ENCODE measurements at regions not wholly inside any gene's neighbourhood (a gene's known extent, or its start where the extent isn't known, plus 50 kb on each side); places are given as distances from the start of the nearest gene placed in this dataset.
"Not testable (repeated sequence)": the region's sequence is repeated elsewhere in the genome, so short reads cannot be mapped to it uniquely, and the experiment has no call there.

DNA sequence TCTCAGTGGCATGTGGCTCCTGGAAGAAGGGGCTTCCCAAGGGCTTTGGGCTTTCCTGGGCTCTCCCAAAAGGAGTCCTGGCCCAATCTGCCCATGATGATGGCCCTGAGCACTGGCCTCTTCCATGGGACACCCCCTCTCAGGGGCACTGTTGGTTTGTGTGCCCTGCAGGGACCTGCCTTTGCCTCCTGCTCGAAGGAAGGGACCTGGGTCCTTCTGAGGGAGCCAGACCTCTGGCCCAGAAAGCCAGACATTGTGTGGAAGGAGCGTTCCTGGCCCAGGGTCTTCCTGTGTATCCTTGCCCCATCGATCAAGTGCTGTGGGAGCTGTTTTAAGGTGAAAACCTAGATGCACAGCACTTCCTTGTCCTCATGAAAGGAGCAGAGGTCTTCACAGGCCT lies 1689.3 kb downstream of the TP53TG3F start:
- H3K36me3 Mint-ChIP-seq (ENCODE audit: insufficient read depth) = no peaks in the 10 kb centered on the region
- peaks cover 11 to 14% of the 10 kb centered on the region in 2 donors for H3K9me3 Mint-ChIP-seq
- H3K4me3 Mint-ChIP-seq = no peak overlapping the region
- no peak overlapping the region for H3K27ac Mint-ChIP-seq
- H3K27me3 Mint-ChIP-seq = no peaks in the 10 kb centered on the region
- H3K4me1 Mint-ChIP-seq (ENCODE audit: low read depth in 2 of 2) = no peaks in the 10 kb centered on the region
- ATAC-seq (replicated peaks) (no peak), DNase-seq (no peak)

DNA sequence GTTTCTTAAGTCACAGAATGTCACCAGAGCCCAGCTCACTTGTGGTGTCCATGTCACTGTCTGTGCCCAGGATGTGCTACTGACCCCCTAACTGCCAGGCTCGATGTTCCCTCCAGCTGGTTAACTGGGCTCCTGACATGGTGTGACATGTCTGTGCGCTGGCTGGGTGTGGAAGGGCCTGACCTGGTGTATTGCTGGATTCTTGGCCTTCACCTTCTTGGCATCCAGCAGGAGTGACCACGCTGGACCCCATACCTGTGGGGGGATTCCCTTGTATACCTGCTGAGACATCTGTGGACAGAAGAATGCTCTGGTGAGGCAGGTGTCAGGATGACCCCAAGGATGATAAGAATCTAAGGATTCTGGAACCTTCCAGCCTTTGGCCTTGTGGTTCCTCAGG lies 1690.1 kb downstream of the TP53TG3F start:
- Mint-ChIP-seq H3K27ac (no peak overlapping the region), H3K27me3 (no peaks in the 10 kb centered on the region), H3K4me3 (no peak overlapping the region), H3K9me3 (peaks cover 12 to 18% of the 10 kb centered on the region in 2 donors), H3K36me3 (ENCODE audit: insufficient read depth) (no peaks in the 10 kb centered on the region), H3K4me1 (ENCODE audit: low read depth in 2 of 2) (no peaks in the 10 kb centered on the region)
- ATAC-seq (replicated peaks) (no peak), DNase-seq (no peak)

DNA sequence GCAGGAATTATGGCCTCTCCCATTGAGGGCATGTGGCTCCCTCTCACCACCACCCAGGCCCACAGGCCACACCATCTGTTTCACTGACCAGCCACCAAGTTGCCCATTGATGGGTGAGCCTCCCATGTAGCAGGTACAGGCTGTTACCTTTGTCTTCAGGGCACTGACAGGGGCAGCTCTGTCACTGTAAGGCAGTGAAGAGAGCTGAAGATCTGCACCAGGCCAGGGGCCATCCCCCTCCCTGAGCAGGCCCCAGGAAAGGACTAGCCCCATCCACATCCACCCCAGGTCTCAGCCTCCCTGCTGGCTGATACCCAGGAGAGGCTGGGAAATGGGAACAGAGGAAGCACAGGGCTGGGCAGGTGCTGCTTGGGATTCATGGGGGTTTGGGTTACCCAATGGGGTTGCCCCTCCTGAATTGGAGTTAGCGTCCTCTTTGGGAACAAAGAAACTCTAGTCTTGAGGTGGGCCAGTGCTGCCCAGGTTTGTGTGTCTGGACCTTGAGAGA lies 1691.4 kb downstream of the TP53TG3F start:
- H3K9me3 Mint-ChIP-seq = peaks cover 6 to 19% of the 10 kb centered on the region in 2 donors
- H3K27ac Mint-ChIP-seq = no peak overlapping the region
- no peaks in the 10 kb centered on the region for H3K36me3 Mint-ChIP-seq (ENCODE audit: insufficient read depth)
- ATAC-seq (replicated peaks) = no peak
- H3K4me3 Mint-ChIP-seq = no peak overlapping the region
- no peak for DNase-seq
- no peaks in the 10 kb centered on the region for H3K27me3 Mint-ChIP-seq
- no peaks in the 10 kb centered on the region for H3K4me1 Mint-ChIP-seq (ENCODE audit: low read depth in 2 of 2)

DNA sequence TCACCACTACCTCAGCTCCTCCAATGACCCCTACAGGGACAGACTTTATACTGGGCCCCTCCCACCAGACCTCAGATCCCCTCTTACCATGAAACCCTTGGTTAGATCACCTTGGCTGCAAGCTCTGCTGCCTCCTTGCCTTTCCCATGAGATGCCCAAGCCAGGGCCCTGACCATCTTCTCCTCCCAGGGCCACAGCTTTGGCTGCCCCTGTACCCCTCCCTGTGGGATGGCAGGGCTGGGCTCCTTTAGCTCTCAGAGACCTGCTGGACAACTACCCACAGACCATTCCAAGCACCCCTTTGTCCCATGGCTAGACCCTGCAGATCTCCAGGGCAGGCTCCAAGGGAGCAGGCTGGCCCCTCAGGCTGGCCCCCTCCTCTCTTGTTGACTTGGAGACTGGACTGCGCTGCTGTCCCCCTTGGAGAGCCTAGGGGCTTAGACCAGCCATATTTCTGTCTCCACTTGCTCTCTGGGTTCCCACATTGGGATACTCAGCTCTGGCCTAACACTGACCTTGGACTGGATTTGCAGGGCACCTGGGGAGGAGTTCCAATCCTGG lies 1692.7 kb downstream of the TP53TG3F start:
- ATAC-seq (replicated peaks) (no peak), DNase-seq (no peak)
- Mint-ChIP-seq H3K27me3 (no peaks in the 10 kb centered on the region), H3K36me3 (ENCODE audit: insufficient read depth) (no peaks in the 10 kb centered on the region), H3K4me3 (no peak overlapping the region), H3K9me3 (peaks cover 11 to 30% of the 10 kb centered on the region in 2 donors), H3K27ac (no peak overlapping the region), H3K4me1 (ENCODE audit: low read depth in 2 of 2) (no peaks in the 10 kb centered on the region)

DNA sequence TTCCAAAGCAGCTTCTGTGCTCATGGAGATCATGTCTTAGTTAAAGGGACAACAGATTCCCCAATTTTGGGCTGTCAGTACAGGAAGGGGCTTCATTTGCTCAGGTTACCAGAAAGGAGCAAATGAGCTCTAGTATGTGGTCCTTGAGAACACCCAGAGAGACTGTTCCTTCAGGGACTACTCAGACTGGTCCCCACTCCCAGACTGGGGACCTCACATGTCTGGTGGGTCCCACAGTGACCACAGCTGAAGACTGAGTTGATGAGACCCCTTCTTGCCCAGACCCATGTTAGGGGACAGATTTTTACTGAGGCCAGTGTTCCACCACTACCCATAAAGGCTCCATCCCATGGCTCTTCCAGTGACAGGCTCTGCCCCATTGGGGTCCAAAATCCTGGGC lies 1695.2 kb downstream of the TP53TG3F start:
- H3K9me3 Mint-ChIP-seq = peaks cover 16 to 38% of the 10 kb centered on the region in 2 donors

DNA sequence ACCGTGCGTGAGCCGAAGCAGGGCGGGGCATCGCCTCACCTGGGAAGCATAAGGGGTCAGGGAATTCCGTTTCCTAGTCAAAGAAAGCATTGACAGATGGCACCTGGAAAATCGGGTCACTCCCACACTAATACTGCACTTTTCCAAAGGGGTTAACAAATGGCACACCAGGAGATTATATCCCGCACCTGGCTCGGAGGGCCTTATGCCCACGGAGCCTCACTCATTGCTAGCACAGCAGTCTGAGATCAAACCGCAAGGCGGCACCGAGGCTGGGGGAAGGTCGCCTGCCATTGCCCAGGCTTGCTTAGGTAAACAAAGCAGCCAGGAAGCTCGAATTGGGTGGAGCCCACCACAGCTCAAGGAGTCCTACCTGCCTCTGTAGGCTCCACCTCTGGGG lies 1698.1 kb downstream of the TP53TG3F start:
- H3K9me3 Mint-ChIP-seq = peaks cover 15 to 35% of the 10 kb centered on the region in 2 donors
- DNase-seq; H3K27me3 Mint-ChIP-seq; ATAC-seq (replicated peaks); H3K4me1 Mint-ChIP-seq (ENCODE audit: low read depth in 2 of 2); H3K36me3 Mint-ChIP-seq (ENCODE audit: insufficient read depth); H3K27ac Mint-ChIP-seq; H3K4me3 Mint-ChIP-seq: not testable (repeated sequence)

More for the DNA sequence above, 1695.2 kb downstream of the TP53TG3F start:
- DNase-seq = no peak
- no peak overlapping the region for H3K27ac Mint-ChIP-seq
- H3K27me3 Mint-ChIP-seq = no peaks in the 10 kb centered on the region
- no peak for ATAC-seq (replicated peaks)
- no peaks in the 10 kb centered on the region for H3K4me1 Mint-ChIP-seq (ENCODE audit: low read depth in 2 of 2)
- no peak overlapping the region for H3K4me3 Mint-ChIP-seq
- H3K36me3 Mint-ChIP-seq (ENCODE audit: insufficient read depth) = no peaks in the 10 kb centered on the region

DNA sequence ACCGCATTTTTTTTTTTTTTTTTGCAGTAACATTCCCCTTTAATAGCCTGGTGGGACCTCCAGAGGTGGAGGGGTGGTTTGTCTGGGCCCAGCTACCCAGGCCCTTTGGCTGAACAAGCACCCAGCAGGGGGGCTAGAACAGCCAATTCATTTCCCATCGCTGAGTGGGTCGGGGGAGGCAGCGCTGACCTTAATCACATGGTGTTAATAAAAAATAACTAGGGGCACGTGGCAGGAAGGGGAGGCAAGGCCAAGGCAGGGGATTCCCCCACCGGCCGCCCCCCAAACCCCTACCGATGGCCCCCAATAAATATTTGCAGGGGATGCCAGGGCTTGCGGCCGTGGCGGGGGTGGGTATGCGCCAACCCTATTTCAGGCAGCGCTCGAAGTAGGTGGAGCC lies 1709.9 kb downstream of the TP53TG3F start:
- DNase-seq; H3K27ac Mint-ChIP-seq; H3K36me3 Mint-ChIP-seq (ENCODE audit: insufficient read depth); H3K4me3 Mint-ChIP-seq; H3K27me3 Mint-ChIP-seq; ATAC-seq (replicated peaks); H3K4me1 Mint-ChIP-seq (ENCODE audit: low read depth in 2 of 2): not testable (repeated sequence)
- peaks cover 0 to 12% of the 10 kb centered on the region in 2 donors for H3K9me3 Mint-ChIP-seq

DNA sequence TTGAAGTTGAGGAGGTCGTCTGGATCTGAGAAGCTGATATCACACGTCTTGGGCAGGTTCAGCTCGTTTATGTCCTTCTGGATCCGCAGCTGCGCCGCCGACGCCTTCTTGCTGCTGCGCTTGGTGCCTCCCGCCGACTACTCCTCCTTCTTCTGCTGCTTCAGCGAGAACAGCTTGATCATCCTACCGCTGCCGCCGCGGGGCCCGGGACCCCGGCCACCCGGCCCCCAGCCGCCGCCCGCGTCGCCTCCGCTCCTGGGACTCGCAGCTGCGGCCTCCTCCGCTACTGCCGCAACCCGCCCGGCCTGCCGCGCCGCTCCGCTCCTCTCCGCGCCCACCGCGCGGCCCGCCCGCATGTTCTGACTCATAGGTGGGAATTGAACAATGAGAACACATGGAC lies 1710.6 kb downstream of the TP53TG3F start:
- peaks cover 0 to 12% of the 10 kb centered on the region in 2 donors for H3K9me3 Mint-ChIP-seq
- H3K27ac Mint-ChIP-seq; ATAC-seq (replicated peaks): not testable (repeated sequence)

DNA sequence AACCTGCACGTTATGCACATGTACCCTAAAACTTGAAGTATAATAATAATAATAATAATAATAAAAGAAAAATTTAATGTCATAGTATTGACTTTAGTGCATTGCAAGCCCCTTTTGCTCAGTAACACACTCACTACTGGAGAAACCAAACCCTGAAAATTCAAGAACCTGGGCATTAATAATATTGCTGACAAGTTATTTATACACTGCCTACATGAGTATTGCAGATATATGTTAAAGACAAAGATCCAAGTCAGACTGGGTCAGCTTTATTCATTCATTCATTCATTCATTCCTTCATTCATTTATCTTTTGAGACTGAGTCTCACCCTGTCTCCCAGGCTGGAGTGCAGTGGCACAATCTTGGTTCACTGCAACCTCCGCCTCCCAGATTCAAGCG lies 1711.2 kb downstream of the TP53TG3F start:
- ATAC-seq (replicated peaks) = no peak
- Mint-ChIP-seq H3K4me3 (no peak overlapping the region), H3K27ac (no peak overlapping the region), H3K36me3 (ENCODE audit: insufficient read depth) (no peaks in the 10 kb centered on the region), H3K4me1 (ENCODE audit: low read depth in 2 of 2) (no peaks in the 10 kb centered on the region), H3K9me3 (peaks cover 0 to 12% of the 10 kb centered on the region in 2 donors), H3K27me3 (no peaks in the 10 kb centered on the region)
- DNase-seq = no peak

More for the DNA sequence above, 1710.6 kb downstream of the TP53TG3F start:
- DNase-seq; H3K36me3 Mint-ChIP-seq (ENCODE audit: insufficient read depth); H3K27me3 Mint-ChIP-seq; H3K4me1 Mint-ChIP-seq (ENCODE audit: low read depth in 2 of 2); H3K4me3 Mint-ChIP-seq: not testable (repeated sequence)

DNA sequence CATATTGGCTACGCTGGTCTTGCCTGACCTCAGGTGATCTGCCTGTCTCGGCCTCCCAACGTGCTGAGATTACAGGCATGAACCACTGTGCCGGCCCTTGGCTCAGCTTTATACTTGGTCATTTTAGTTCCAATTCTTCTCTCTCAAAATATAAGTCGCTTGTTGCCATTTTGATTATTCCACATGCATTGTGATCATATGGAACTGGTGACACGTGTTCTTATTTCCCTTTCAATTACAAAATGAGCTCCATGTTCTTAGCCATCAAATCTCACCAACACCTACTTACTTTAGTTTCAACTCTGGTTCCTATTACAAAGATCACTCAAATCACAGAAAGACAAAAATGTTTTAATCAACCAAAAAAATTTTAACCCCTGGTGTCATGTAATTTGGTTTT lies 1711.7 kb downstream of the TP53TG3F start:
- no peaks in the 10 kb centered on the region for H3K36me3 Mint-ChIP-seq (ENCODE audit: insufficient read depth)
- peaks cover 0 to 11% of the 10 kb centered on the region in 2 donors for H3K9me3 Mint-ChIP-seq
- no peak for DNase-seq
- no peak overlapping the region for H3K4me3 Mint-ChIP-seq
- no peak overlapping the region for H3K27ac Mint-ChIP-seq
- no peak for ATAC-seq (replicated peaks)
- H3K4me1 Mint-ChIP-seq (ENCODE audit: low read depth in 2 of 2) = no peaks in the 10 kb centered on the region
- no peaks in the 10 kb centered on the region for H3K27me3 Mint-ChIP-seq

DNA sequence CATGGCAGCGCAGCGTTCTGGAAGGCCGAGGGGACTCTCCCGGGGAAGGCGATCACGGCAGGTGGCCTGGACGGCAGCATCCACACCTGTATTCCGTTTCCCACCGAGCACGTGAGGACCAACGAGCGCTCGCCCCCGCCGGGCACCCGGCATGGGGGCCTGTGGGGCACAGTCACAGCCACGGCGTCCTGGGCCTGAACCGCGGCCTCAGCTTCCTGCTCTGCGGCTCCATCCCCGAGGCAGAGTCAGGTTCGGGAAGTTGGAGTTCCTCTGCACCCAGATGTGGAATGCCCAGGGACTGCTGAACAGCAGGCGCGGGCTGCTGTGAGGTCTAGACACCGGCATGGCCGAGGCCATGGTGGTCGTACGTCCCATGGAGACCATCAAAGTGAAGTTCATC lies 1713.9 kb downstream of the TP53TG3F start:
- Mint-ChIP-seq H3K4me3 (no peak overlapping the region), H3K36me3 (ENCODE audit: insufficient read depth) (no peaks in the 10 kb centered on the region), H3K9me3 (peaks cover 11 to 13% of the 10 kb centered on the region in 2 donors), H3K4me1 (ENCODE audit: low read depth in 2 of 2) (peaks cover 0 to 2% of the 10 kb centered on the region in 2 donors), H3K27ac (no peak overlapping the region), H3K27me3 (no peaks in the 10 kb centered on the region)
- ATAC-seq (replicated peaks) = no peak
- no peak for DNase-seq

DNA sequence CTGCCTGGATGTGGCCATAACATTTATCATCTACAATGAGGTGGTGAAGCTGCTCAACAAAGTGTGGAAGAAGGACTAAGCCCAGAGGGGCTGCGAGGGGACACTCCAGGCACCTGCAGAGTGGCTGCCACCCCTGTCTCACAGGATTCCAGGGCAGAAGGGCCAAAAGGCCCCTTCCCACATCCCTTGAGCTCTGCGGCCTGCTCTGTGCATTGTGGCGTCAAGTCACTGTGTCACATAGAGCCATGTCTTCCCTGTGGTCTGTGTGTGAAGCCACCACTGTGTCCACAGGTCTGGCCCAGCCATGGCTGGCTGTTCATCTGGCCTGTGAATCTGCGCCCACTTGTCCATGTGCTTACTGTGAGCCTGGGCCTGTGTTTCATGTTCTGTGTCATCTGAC lies 1714.6 kb downstream of the TP53TG3F start:
- Mint-ChIP-seq H3K27me3 (no peaks in the 10 kb centered on the region), H3K36me3 (ENCODE audit: insufficient read depth) (no peaks in the 10 kb centered on the region), H3K4me3 (no peak overlapping the region), H3K4me1 (ENCODE audit: low read depth in 2 of 2) (peaks cover 0 to 2% of the 10 kb centered on the region in 2 donors), H3K27ac (no peak overlapping the region), H3K9me3 (peaks cover 11 to 13% of the 10 kb centered on the region in 2 donors)
- DNase-seq (no peak), ATAC-seq (replicated peaks) (no peak)

DNA sequence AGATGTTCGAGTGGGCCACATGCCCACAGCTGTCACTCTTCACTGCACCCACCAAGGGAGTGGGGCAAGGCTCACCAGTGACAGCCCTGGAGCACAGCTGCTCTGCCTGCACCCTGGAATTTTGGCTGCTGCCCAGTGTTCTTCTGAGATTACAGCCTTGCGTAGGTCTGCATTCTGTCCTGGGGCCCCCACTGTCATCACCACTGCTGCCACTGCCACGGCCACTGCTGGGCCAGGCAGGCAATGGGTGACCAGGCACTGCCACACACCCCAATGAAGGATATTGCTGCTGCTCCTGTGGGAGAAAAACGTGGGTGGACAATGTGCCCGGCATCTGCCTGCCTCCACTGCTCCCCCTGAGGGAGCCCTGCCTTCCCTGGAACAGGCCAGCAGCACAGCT lies 1717.0 kb downstream of the TP53TG3F start:
- DNase-seq (no peak), ATAC-seq (replicated peaks) (no peak)
- Mint-ChIP-seq H3K9me3 (peaks cover 13 to 22% of the 10 kb centered on the region in 2 donors), H3K4me3 (no peak overlapping the region), H3K4me1 (ENCODE audit: low read depth in 2 of 2) (peaks cover 0 to 2% of the 10 kb centered on the region in 2 donors), H3K27ac (no peak overlapping the region), H3K36me3 (ENCODE audit: insufficient read depth) (peaks cover 2% of the 10 kb centered on the region), H3K27me3 (no peaks in the 10 kb centered on the region)

DNA sequence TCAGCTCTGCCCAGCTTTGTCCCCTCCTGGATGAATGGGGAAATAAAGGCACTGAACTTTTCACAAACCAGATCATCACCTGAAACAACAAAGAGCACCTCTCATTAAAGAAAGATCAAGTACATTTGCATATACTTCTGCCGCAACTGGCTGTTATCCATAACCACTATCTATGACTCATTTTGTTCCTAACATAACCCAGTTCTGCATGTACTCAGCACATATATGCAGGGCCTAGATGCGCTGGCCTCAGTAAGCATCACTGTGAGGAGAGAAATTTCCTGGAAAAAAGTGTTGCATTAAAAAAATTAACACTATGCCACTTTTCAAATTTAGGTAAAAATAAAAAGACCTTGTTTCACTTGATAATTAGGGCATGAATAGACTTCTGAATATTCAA lies 1718.4 kb downstream of the TP53TG3F start:
- Mint-ChIP-seq H3K4me1 (ENCODE audit: low read depth in 2 of 2) (peaks cover 0 to 10% of the 10 kb centered on the region in 2 donors), H3K27me3 (no peaks in the 10 kb centered on the region), H3K4me3 (no peak overlapping the region), H3K9me3 (peaks cover 13 to 35% of the 10 kb centered on the region in 2 donors), H3K27ac (no peak overlapping the region), H3K36me3 (ENCODE audit: insufficient read depth) (peaks cover 2% of the 10 kb centered on the region)
- ATAC-seq (replicated peaks) (no peak), DNase-seq (no peak)

Measured in effector memory CD8-positive, alpha-beta T cell (primary cell).